B cell (primary cell): ENCODE measurements at regions not wholly inside any gene's neighbourhood (a gene's known extent, or its start where the extent isn't known, plus 50 kb on each side); places are given as distances from the start of the nearest gene placed in this dataset.

Source experiments
- ATAC-seq: fragments of 200-7000 bp; cut with Tn5 transposase; one replicate; pipeline ENCODE4 v1.10.0; 2021; ENCODE audit warnings: low read depth, mild to moderate bottlenecking, moderate number of reproducible peaks, moderate library complexity
- CTCF ChIA-PET: fragments of 350-600 bp; sonication (Branson Sonifier 250); formaldehyde crosslinking; loops from one replicate; lab custom pipeline; 2021; ENCODE audit warnings: antibody characterized with exemption, inconsistent platforms; lab: Charles Lee
- POLR2A ChIA-PET: fragments of 350-600 bp; sonication (Branson Sonifier 250); formaldehyde crosslinking; loops from one replicate; lab custom pipeline; 2021; ENCODE audit warnings: antibody characterized with exemption; lab: Charles Lee
- DNase-seq: peaks from one replicate; pipeline ENCODE4 v3.0.0; 2013
- H2AFZ ChIP-seq: 2 replicates; pipeline ENCODE4 v1.6.1; 2012; ENCODE audit warnings: mild to moderate bottlenecking, low read depth, low read length; ENCODE audit not compliant: insufficient read depth, poor library complexity, severe bottlenecking
- H3K27ac ChIP-seq, 2 donors: 1 replicate in 1 of 2; 2 replicates in 1 of 2; pipeline ENCODE4 v1.5.1; 2012 to 2013; ENCODE audit warnings: low read length in 2 of 2, mild to moderate bottlenecking in 2 of 2, moderate library complexity in 1 of 2
- H3K27me3 ChIP-seq, 4 experiments: fragments of 200-600 bp in 1 of 4; sonication (generic) in 1 of 4; replicated peaks in 1 of 4; 1 replicate in 2 of 4; 2 replicates in 2 of 4; pipeline versions ENCODE4 v1.6.1 to v1.7.0; 2013 to 2016; ENCODE audit warnings: low read length in 3 of 4, mild to moderate bottlenecking in 2 of 4, mixed read lengths in 1 of 4, moderate library complexity in 1 of 4; ENCODE audit not compliant: insufficient read depth in 4 of 4, control insufficient read depth in 3 of 4; ENCODE audit errors: control extremely low read depth in 1 of 4
- H3K36me3 ChIP-seq, 2 experiments: replicated peaks in 1 of 2; 1 replicate in 1 of 2; 2 replicates in 1 of 2; pipeline versions ENCODE4 v1.6.1 to v1.7.1; 2013; ENCODE audit warnings: low read length in 1 of 2; ENCODE audit not compliant: insufficient read depth in 2 of 2, control insufficient read depth in 1 of 2; ENCODE audit errors: control extremely low read depth in 1 of 2, extremely low read depth in 1 of 2
- H3K4me1 ChIP-seq, 2 donors: fragments of 200-600 bp in 1 of 2; sonication (generic) in 1 of 2; 1 replicate in 1 of 2; 2 replicates in 1 of 2; pipeline versions ENCODE4 v1.5.1 to v1.6.1; 2013 to 2017; ENCODE audit warnings: low read length in 2 of 2; ENCODE audit not compliant: control insufficient read depth in 2 of 2, insufficient read depth in 2 of 2
- H3K4me2 ChIP-seq: replicated peaks from 2 replicates; pipeline ENCODE3; 2012; ENCODE audit warnings: mild to moderate bottlenecking, low read depth, low read length; ENCODE audit not compliant: poor library complexity, severe bottlenecking
- H3K4me3 ChIP-seq, 5 experiments: fragments of 200-600 bp in 1 of 5; sonication (generic) in 1 of 5; 1 replicate in 3 of 5; 2 replicates in 2 of 5; pipeline versions ENCODE4 v1.5.1 to v1.7.0; 2011 to 2016; ENCODE audit warnings: low read length in 4 of 5, mild to moderate bottlenecking in 4 of 5, low read depth in 2 of 5, control low read depth in 1 of 5, moderate library complexity in 1 of 5; ENCODE audit not compliant: insufficient read depth in 1 of 5; ENCODE audit errors: control extremely low read depth in 1 of 5, extremely low read depth in 1 of 5
- H3K79me2 ChIP-seq: fragments of 200-600 bp; sonication (generic); one replicate; pipeline ENCODE4 v1.6.0; 2016; ENCODE audit warnings: low read length; ENCODE audit not compliant: control insufficient read depth, insufficient read depth
- H3K9ac ChIP-seq: fragments of 200-600 bp; sonication (generic); 2 replicates; pipeline ENCODE4 v1.6.1; 2017; ENCODE audit warnings: mild to moderate bottlenecking, low read length, moderate library complexity
- H3K9me3 ChIP-seq, 3 donors: one replicate each; pipeline versions ENCODE4 v1.6.1 to v1.7.1; 2013; ENCODE audit warnings: low read length in 2 of 3; ENCODE audit not compliant: control insufficient read depth in 2 of 3, insufficient read depth in 1 of 3; ENCODE audit errors: control extremely low read depth in 1 of 3
- H4K20me1 ChIP-seq: 2 replicates; pipeline ENCODE4 v1.6.0; 2012; ENCODE audit warnings: mild to moderate bottlenecking, low read length; ENCODE audit not compliant: insufficient read depth, control insufficient read depth, poor library complexity, severe bottlenecking
- H3K27ac Mint-ChIP-seq: one replicate; pipeline ENCODE4 v1.8.0; 2021; ENCODE audit warnings: mixed read lengths
- H3K27me3 Mint-ChIP-seq: one replicate; pipeline ENCODE4 v1.8.0; 2021; ENCODE audit warnings: mixed read lengths
- H3K4me1 Mint-ChIP-seq: one replicate; pipeline ENCODE4 v1.8.0; 2021; ENCODE audit warnings: mixed read lengths
- H3K4me3 Mint-ChIP-seq: one replicate; pipeline ENCODE4 v1.8.0; 2021; ENCODE audit warnings: mixed read lengths
- H3K9me3 Mint-ChIP-seq: one replicate; pipeline ENCODE4 v1.8.0; 2022; ENCODE audit warnings: mixed read lengths; ENCODE audit not compliant: insufficient read depth
- EZH2 ChIP-seq: IDR thresholded peaks from 2 replicates; pipeline ENCODE4 v1.6.1; 2012; ENCODE audit warnings: borderline replicate concordance, low read depth, mild to moderate bottlenecking, moderate library complexity, low read length; ENCODE audit not compliant: insufficient read depth, poor library complexity, severe bottlenecking
- WGBS: methylation state at CpG from one replicate; pipeline ENCODE4 v1.1.5; 2013; ENCODE audit warnings: missing lambda C conversion rate; ENCODE audit not compliant: insufficient coverage; 5-methylcytosine and 5-hydroxymethylcytosine counted together
- intact Hi-C: fragments of 100-400 bp; cut with micrococcal nuclease; formaldehyde crosslinking; loops from one replicate; pipeline ENCODE4 v1.10.0; 2022
- TF ChIP-seq, protein P1 (sequence below): fragments of 200-600 bp; IDR thresholded peaks from one replicate; pipeline ENCODE4 v1.8.0; 2022; ENCODE audit warnings: antibody characterized with exemption, mild to moderate bottlenecking

DNA sequence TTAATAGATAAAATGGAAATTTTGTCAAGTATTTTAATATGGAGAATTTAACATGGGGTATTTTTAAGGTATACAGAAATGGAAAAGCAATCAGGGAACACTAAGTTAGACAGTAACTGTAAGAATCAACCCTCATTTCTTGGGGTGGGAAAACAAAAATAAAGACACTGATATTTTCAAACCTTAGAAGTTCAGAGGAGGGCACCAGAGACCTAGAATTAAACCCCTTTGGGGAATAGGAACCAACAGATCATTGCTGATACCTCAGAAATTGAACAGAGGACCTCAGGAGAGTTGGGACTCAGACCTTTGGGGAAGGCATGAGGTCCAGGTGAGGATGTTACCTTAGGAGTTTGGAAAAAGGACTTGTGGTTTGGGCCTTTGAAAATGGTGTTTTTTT is 435.6 kb downstream of the TMA16 start:
- peaks cover 4% of the 10 kb centered on the region for H3K27me3 Mint-ChIP-seq
- no peak for DNase-seq
- POLR2A ChIA-PET, result no interaction called here
- H3K27me3 ChIP-seq, result no peaks in the 10 kb centered on the region
- H3K4me1 ChIP-seq, result no peaks in the 10 kb centered on the region
- H3K36me3 ChIP-seq, result no peaks in the 10 kb centered on the region
- no peak overlapping the region for H3K27ac ChIP-seq
- no peak overlapping the region for H3K4me3 ChIP-seq
- H4K20me1 ChIP-seq, result no peaks in the 10 kb centered on the region
- no peaks in the 10 kb centered on the region for H3K9me3 ChIP-seq
- no peak overlapping the region for H3K4me3 Mint-ChIP-seq
- intact Hi-C loops, result no loop called here
- no peak for ATAC-seq
- no peak overlapping the region for H3K4me2 ChIP-seq
- no peaks in the 10 kb centered on the region for H3K79me2 ChIP-seq
- TF ChIP-seq, protein P1, sequence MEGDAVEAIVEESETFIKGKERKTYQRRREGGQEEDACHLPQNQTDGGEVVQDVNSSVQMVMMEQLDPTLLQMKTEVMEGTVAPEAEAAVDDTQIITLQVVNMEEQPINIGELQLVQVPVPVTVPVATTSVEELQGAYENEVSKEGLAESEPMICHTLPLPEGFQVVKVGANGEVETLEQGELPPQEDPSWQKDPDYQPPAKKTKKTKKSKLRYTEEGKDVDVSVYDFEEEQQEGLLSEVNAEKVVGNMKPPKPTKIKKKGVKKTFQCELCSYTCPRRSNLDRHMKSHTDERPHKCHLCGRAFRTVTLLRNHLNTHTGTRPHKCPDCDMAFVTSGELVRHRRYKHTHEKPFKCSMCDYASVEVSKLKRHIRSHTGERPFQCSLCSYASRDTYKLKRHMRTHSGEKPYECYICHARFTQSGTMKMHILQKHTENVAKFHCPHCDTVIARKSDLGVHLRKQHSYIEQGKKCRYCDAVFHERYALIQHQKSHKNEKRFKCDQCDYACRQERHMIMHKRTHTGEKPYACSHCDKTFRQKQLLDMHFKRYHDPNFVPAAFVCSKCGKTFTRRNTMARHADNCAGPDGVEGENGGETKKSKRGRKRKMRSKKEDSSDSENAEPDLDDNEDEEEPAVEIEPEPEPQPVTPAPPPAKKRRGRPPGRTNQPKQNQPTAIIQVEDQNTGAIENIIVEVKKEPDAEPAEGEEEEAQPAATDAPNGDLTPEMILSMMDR, result no peak
- no peak for TF ChIP-seq EZH2
- H3K9ac ChIP-seq, result no peak overlapping the region
- H3K9me3 Mint-ChIP-seq, result no peaks in the 10 kb centered on the region
- no peaks in the 10 kb centered on the region for H3K4me1 Mint-ChIP-seq
- H3K27ac Mint-ChIP-seq, result no peak overlapping the region
- no peak overlapping the region for H2AFZ ChIP-seq
- CTCF ChIA-PET, result no interaction called here

DNA sequence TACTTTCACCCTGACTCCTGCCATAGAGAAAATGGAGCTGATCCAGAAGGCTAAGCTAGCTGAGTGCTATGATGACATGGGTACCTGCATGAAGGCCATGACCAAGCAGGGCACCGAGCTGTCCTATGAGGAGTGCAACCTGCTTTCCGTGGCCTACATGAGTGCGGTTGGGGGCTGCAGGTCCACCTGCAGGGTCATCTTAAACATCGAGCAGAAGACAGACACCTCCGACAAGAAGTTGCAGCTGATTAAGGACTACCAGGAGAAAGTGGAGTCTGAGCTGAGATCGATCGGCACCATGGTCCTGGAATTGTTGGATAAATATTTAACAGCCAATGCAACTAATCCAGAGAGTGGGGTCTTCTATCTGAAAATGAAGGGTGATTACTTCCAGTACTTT is 438.0 kb downstream of the TMA16 start:
- Histone ChIP-seq H3K4me2 (no peak overlapping the region), H3K79me2 (no peaks in the 10 kb centered on the region), H3K36me3 (no peaks in the 10 kb centered on the region), H3K9me3 (no peaks in the 10 kb centered on the region), H4K20me1 (no peaks in the 10 kb centered on the region), H3K4me3 (no peak overlapping the region), H3K4me1 (no peaks in the 10 kb centered on the region), H2AFZ (no peak overlapping the region), H3K9ac (no peak overlapping the region), H3K27ac (no peak overlapping the region), H3K27me3 (no peaks in the 10 kb centered on the region)
- no peak for ATAC-seq
- DNase-seq, result no peak
- WGBS, result 93% methylated on average over 5 of the region's 7 CpGs
- no peaks in the 10 kb centered on the region for H3K4me1 Mint-ChIP-seq
- intact Hi-C loops, result no loop called here
- TF ChIP-seq EZH2, result no peak
- TF ChIP-seq, protein P1, result no peak
- ChIA-PET POLR2A (no interaction called here), CTCF (no interaction called here)
- H3K27ac Mint-ChIP-seq, result no peak overlapping the region
- peaks cover 4% of the 10 kb centered on the region for H3K27me3 Mint-ChIP-seq
- H3K9me3 Mint-ChIP-seq, result peaks cover 2% of the 10 kb centered on the region
- no peak overlapping the region for H3K4me3 Mint-ChIP-seq
